ENCODE measurements at regions not wholly inside any gene's neighbourhood (a gene's known extent, or its start where the extent isn't known, plus 50 kb on each side); places are given as distances from the start of the nearest gene placed in this dataset.

GRCh38 chr2:58983111-58983510, 742.0 kb upstream of the FANCL start:
- Histone ChIP-seq H3K27ac (ENCODE audit: low read depth in 1 of 2, low read length in 2 of 2) (no peak overlapping the region), H3K9me3 (ENCODE audit: control insufficient read depth in 1 of 2, insufficient read depth in 1 of 2, low read length in 2 of 2) (no peaks in the 10 kb centered on the region), H3K36me3 (ENCODE audit: insufficient read depth, low read length) (no peaks in the 10 kb centered on the region), H3K4me3 (ENCODE audit: low read length) (no peak overlapping the region), H3K27me3 (ENCODE audit: control insufficient read depth in 1 of 2, insufficient read depth in 2 of 2, low read length in 2 of 2) (no peaks in the 10 kb centered on the region), H3K4me1 (ENCODE audit: insufficient read depth, low read length) (no peaks in the 10 kb centered on the region)
- DNase-seq (no peak), ATAC-seq (ENCODE audit: poor library complexity) (no peak)
- H3K27ac Mint-ChIP-seq = no peak overlapping the region
- H3K4me3 Mint-ChIP-seq = no peak overlapping the region
- intact Hi-C loops (cut with DNase I, micrococcal nuclease) = no loop called here
- H3K36me3 Mint-ChIP-seq (ENCODE audit: low read depth) = no peaks in the 10 kb centered on the region
- H3K27me3 Mint-ChIP-seq = no peaks in the 10 kb centered on the region
- no peaks in the 10 kb centered on the region for H3K9me3 Mint-ChIP-seq
- POLR2A ChIA-PET = no interaction called here
- TF ChIP-seq, protein P1, sequence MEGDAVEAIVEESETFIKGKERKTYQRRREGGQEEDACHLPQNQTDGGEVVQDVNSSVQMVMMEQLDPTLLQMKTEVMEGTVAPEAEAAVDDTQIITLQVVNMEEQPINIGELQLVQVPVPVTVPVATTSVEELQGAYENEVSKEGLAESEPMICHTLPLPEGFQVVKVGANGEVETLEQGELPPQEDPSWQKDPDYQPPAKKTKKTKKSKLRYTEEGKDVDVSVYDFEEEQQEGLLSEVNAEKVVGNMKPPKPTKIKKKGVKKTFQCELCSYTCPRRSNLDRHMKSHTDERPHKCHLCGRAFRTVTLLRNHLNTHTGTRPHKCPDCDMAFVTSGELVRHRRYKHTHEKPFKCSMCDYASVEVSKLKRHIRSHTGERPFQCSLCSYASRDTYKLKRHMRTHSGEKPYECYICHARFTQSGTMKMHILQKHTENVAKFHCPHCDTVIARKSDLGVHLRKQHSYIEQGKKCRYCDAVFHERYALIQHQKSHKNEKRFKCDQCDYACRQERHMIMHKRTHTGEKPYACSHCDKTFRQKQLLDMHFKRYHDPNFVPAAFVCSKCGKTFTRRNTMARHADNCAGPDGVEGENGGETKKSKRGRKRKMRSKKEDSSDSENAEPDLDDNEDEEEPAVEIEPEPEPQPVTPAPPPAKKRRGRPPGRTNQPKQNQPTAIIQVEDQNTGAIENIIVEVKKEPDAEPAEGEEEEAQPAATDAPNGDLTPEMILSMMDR (IDR thresholded peaks at IDR 0.05) = no peak
- CTCF ChIA-PET = interaction anchor here (0.6 kb wide), 1 partner anchor 44 kb away, joined by 3 read pairs; no protein-coding TSS in a partner anchor
- no peaks in the 10 kb centered on the region for H3K4me1 Mint-ChIP-seq (ENCODE audit: low read depth)

- H3K9me3 Mint-ChIP-seq = no peaks in the 10 kb centered on the region
- ChIA-PET CTCF (no interaction called here), POLR2A (no interaction called here)
Measured at GRCh38 chr2:58981237-58981636, 740.1 kb upstream of the FANCL start.

GRCh38 chr2:58976375-58977071, 735.4 kb upstream of the FANCL start:
- ChIA-PET POLR2A (no interaction called here), CTCF (no interaction called here)
- peaks cover 0 to 3% of the 10 kb centered on the region in 2 experiments for H3K9me3 ChIP-seq (ENCODE audit: control insufficient read depth in 1 of 2, insufficient read depth in 1 of 2, low read length in 2 of 2)
- ATAC-seq (ENCODE audit: poor library complexity) (no peak), DNase-seq (no peak)
- H3K27me3 ChIP-seq (ENCODE audit: control insufficient read depth in 1 of 2, insufficient read depth in 2 of 2, low read length in 2 of 2) = no peaks in the 10 kb centered on the region
- no peaks in the 10 kb centered on the region for H3K27me3 Mint-ChIP-seq
- H3K27ac ChIP-seq (ENCODE audit: low read depth in 1 of 2, low read length in 2 of 2) = no peak overlapping the region
- H3K4me1 ChIP-seq (ENCODE audit: insufficient read depth, low read length) = no peaks in the 10 kb centered on the region
- intact Hi-C loops (cut with DNase I, micrococcal nuclease) = no loop called here
- H3K36me3 Mint-ChIP-seq (ENCODE audit: low read depth) = no peaks in the 10 kb centered on the region
- no peaks in the 10 kb centered on the region for H3K36me3 ChIP-seq (ENCODE audit: insufficient read depth, low read length)
- no peak overlapping the region for H3K4me3 Mint-ChIP-seq
- TF ChIP-seq, protein P1 (IDR thresholded peaks at IDR 0.05) = no peak
- H3K27ac Mint-ChIP-seq = no peak overlapping the region
- H3K4me3 ChIP-seq (ENCODE audit: low read length) = no peak overlapping the region
- no peaks in the 10 kb centered on the region for H3K4me1 Mint-ChIP-seq (ENCODE audit: low read depth)
- no peaks in the 10 kb centered on the region for H3K9me3 Mint-ChIP-seq

More at GRCh38 chr2:58981237-58981636, 740.1 kb upstream of the FANCL start:
- TF ChIP-seq, protein P1 (IDR thresholded peaks at IDR 0.05) = no peak
- no peak overlapping the region for H3K27ac ChIP-seq (ENCODE audit: low read depth in 1 of 2, low read length in 2 of 2)
- H3K27me3 ChIP-seq (ENCODE audit: control insufficient read depth in 1 of 2, insufficient read depth in 2 of 2, low read length in 2 of 2) = no peaks in the 10 kb centered on the region
- Mint-ChIP-seq H3K27ac (no peak overlapping the region), H3K4me3 (no peak overlapping the region), H3K36me3 (ENCODE audit: low read depth) (no peaks in the 10 kb centered on the region), H3K27me3 (no peaks in the 10 kb centered on the region), H3K4me1 (ENCODE audit: low read depth) (no peaks in the 10 kb centered on the region)
- no peak overlapping the region for H3K4me3 ChIP-seq (ENCODE audit: low read length)
- no peaks in the 10 kb centered on the region for H3K9me3 ChIP-seq (ENCODE audit: control insufficient read depth in 1 of 2, insufficient read depth in 1 of 2, low read length in 2 of 2)
- intact Hi-C loops (cut with DNase I, micrococcal nuclease) = no loop called here
- ATAC-seq (ENCODE audit: poor library complexity) = no peak
- H3K36me3 ChIP-seq (ENCODE audit: insufficient read depth, low read length) = no peaks in the 10 kb centered on the region
- no peak for DNase-seq
- H3K4me1 ChIP-seq (ENCODE audit: insufficient read depth, low read length) = no peaks in the 10 kb centered on the region

Measured in CD4-positive, alpha-beta T cell (primary cell).